ENCODE measurements at regions not wholly inside any gene's neighbourhood (a gene's known extent, or its start where the extent isn't known, plus 50 kb on each side); places are given as distances from the start of the nearest gene placed in this dataset.

DNA sequence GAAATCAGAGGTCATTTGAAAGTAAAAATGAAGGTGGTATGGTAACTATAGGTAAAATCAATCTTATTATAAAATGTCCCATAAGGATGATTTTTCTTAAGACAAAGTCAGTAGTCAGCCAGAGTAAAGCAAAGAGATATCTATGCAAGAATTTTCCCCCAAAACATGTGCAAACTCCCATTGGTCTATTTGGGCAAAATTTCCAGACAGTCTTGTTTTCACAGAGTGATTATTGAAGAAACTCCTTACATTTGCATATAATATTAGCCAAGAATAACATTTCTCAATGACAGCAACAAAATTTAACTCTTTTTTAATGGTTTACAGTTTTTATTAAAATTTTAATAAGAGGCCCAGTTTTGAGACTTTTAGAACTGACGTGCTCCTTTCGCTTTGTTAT is 406.1 kb upstream of the GRAMD2B start:
- Histone ChIP-seq H3K4me1 (no peaks in the 10 kb centered on the region), H3K9me3 (no peaks in the 10 kb centered on the region), H3K27me3 (replicated peaks; ENCODE audit: control insufficient read depth, insufficient read depth, low read length) (no peaks in the 10 kb centered on the region), H3K36me3 (ENCODE audit: control insufficient read depth, insufficient read depth, low read length) (no peaks in the 10 kb centered on the region), H3K4me3 (ENCODE audit: low read depth, low read length) (no peak overlapping the region)
- Mint-ChIP-seq H3K4me1 (ENCODE audit: low read depth, unreplicated experiment) (no peaks in the 10 kb centered on the region), H3K27me3 (ENCODE audit: insufficient read depth, unreplicated experiment) (peaks cover 8% of the 10 kb centered on the region), H3K27ac (ENCODE audit: unreplicated experiment) (no peak overlapping the region), H3K9me3 (ENCODE audit: unreplicated experiment) (no peaks in the 10 kb centered on the region), H3K4me3 (ENCODE audit: unreplicated experiment) (no peak overlapping the region), H3K36me3 (ENCODE audit: insufficient read depth, unreplicated experiment) (no peaks in the 10 kb centered on the region)
- no peak for DNase-seq
- CTCF ChIA-PET: no interaction called here
- TF ChIP-seq, protein P1, sequence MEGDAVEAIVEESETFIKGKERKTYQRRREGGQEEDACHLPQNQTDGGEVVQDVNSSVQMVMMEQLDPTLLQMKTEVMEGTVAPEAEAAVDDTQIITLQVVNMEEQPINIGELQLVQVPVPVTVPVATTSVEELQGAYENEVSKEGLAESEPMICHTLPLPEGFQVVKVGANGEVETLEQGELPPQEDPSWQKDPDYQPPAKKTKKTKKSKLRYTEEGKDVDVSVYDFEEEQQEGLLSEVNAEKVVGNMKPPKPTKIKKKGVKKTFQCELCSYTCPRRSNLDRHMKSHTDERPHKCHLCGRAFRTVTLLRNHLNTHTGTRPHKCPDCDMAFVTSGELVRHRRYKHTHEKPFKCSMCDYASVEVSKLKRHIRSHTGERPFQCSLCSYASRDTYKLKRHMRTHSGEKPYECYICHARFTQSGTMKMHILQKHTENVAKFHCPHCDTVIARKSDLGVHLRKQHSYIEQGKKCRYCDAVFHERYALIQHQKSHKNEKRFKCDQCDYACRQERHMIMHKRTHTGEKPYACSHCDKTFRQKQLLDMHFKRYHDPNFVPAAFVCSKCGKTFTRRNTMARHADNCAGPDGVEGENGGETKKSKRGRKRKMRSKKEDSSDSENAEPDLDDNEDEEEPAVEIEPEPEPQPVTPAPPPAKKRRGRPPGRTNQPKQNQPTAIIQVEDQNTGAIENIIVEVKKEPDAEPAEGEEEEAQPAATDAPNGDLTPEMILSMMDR (IDR thresholded peaks at IDR 0.05; ENCODE audit: insufficient read depth in 1 of 2, low read depth in 1 of 2, low read length in 1 of 2, severe bottlenecking in 1 of 2, unreplicated experiment in 1 of 2): no peak
- POLR2A ChIA-PET: no interaction called here
- intact Hi-C loops (cut with micrococcal nuclease; ENCODE audit: unreplicated experiment): no loop called here
- no TSS peak for BruUV-seq (replicated peaks)

DNA sequence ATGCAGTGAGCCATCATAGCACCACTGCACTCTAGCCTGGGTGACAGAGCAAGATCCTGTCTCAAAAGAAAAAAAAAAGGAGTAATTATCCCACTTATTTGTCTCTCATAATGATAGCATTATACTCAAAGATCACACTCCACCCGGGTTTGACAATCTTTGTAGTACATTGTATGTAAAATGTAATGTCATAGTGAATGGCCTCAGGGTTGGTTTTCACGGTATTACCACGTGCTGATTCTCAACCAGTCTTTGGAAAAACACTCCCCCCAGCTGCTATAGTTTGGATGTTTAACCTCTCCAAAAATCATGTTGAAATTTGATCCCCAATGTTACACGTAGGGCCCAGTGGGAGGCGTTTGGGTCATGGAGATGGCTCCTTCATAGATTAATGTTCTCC is 402.4 kb upstream of the GRAMD2B start:
- Histone ChIP-seq H3K36me3 (ENCODE audit: control insufficient read depth, insufficient read depth, low read length) (no peaks in the 10 kb centered on the region), H3K27me3 (replicated peaks; ENCODE audit: control insufficient read depth, insufficient read depth, low read length) (no peaks in the 10 kb centered on the region), H3K4me1 (no peaks in the 10 kb centered on the region), H3K4me3 (ENCODE audit: low read depth, low read length) (no peak overlapping the region), H3K9me3 (no peaks in the 10 kb centered on the region)
- no peak overlapping the region for H3K27ac Mint-ChIP-seq (ENCODE audit: unreplicated experiment)
- H3K36me3 Mint-ChIP-seq (ENCODE audit: insufficient read depth, unreplicated experiment): no peaks in the 10 kb centered on the region
- no peak for DNase-seq
- ChIA-PET POLR2A (no interaction called here), CTCF (no interaction called here)
- intact Hi-C loops (cut with micrococcal nuclease; ENCODE audit: unreplicated experiment): no loop called here
- H3K4me1 Mint-ChIP-seq (ENCODE audit: low read depth, unreplicated experiment): no peaks in the 10 kb centered on the region
- BruUV-seq (replicated peaks): no TSS peak
- H3K27me3 Mint-ChIP-seq (ENCODE audit: insufficient read depth, unreplicated experiment): peaks cover 5% of the 10 kb centered on the region
- TF ChIP-seq, protein P1 (IDR thresholded peaks at IDR 0.05; ENCODE audit: insufficient read depth in 1 of 2, low read depth in 1 of 2, low read length in 1 of 2, severe bottlenecking in 1 of 2, unreplicated experiment in 1 of 2): no peak
- H3K4me3 Mint-ChIP-seq (ENCODE audit: unreplicated experiment): no peak overlapping the region
- H3K9me3 Mint-ChIP-seq (ENCODE audit: unreplicated experiment): no peaks in the 10 kb centered on the region

- ChIA-PET POLR2A (no interaction called here), CTCF (no interaction called here)
- Histone ChIP-seq H3K4me3 (ENCODE audit: low read depth, low read length) (no peak overlapping the region), H3K4me1 (no peaks in the 10 kb centered on the region), H3K9me3 (no peaks in the 10 kb centered on the region), H3K36me3 (ENCODE audit: control insufficient read depth, insufficient read depth, low read length) (no peaks in the 10 kb centered on the region), H3K27me3 (replicated peaks; ENCODE audit: control insufficient read depth, insufficient read depth, low read length) (no peaks in the 10 kb centered on the region)
- no TSS peak for BruUV-seq (replicated peaks)
- H3K4me1 Mint-ChIP-seq (ENCODE audit: low read depth, unreplicated experiment): no peaks in the 10 kb centered on the region
- H3K4me3 Mint-ChIP-seq (ENCODE audit: unreplicated experiment): no peak overlapping the region
- H3K36me3 Mint-ChIP-seq (ENCODE audit: insufficient read depth, unreplicated experiment): no peaks in the 10 kb centered on the region
- H3K27me3 Mint-ChIP-seq (ENCODE audit: insufficient read depth, unreplicated experiment): peaks cover 3% of the 10 kb centered on the region
- H3K27ac Mint-ChIP-seq (ENCODE audit: unreplicated experiment): no peak overlapping the region
- TF ChIP-seq, protein P1 (IDR thresholded peaks at IDR 0.05; ENCODE audit: insufficient read depth in 1 of 2, low read depth in 1 of 2, low read length in 1 of 2, severe bottlenecking in 1 of 2, unreplicated experiment in 1 of 2): no peak
- no peak for DNase-seq
- H3K9me3 Mint-ChIP-seq (ENCODE audit: unreplicated experiment): peaks cover 10% of the 10 kb centered on the region
- intact Hi-C loops (cut with micrococcal nuclease; ENCODE audit: unreplicated experiment): no loop called here
Measured at GRCh38 chr5:126023994-126024441, 399.2 kb upstream of the GRAMD2B start.
